HepG2 (cell line): ENCODE measurements at regions not wholly inside any gene's neighbourhood (a gene's known extent, or its start where the extent isn't known, plus 50 kb on each side); places are given as distances from the start of the nearest gene placed in this dataset.

Source experiments
- ATAC-seq: fragments of 200-7000 bp; cut with Tn5 transposase; 3 replicates; pipeline ENCODE4 v1.9.1; 2020; ENCODE audit warnings: mild to moderate bottlenecking, moderate library complexity
- BruUV-seq: library from RNA; stranded (reverse); fragments of 400-500 nt; replicated peaks from 2 replicates; lab custom pipeline; 2021; lab: Mats Ljungman, UMichigan
- CTCF ChIA-PET: fragments of 300-600 bp; formaldehyde crosslinking; extraction: SDS; loops from one replicate; lab custom pipeline; 2021; ENCODE audit warnings: low total read pairs, inconsistent platforms, low intra/inter-chr PET ratio; lab: Yijun Ruan, JAX
- POLR2A ChIA-PET: fragments of 350-600 bp; sonication (Branson Sonifier 250); formaldehyde crosslinking; loops from one replicate; lab custom pipeline; 2020; ENCODE audit warnings: antibody characterized with exemption, inconsistent platforms; lab: Yijun Ruan, JAX
- DNase-seq: peaks from one replicate; pipeline ENCODE4 v3.0.0-alpha.2; 2015; ENCODE audit warnings: low spot score
- FAIRE-seq: peaks from 3 replicates; lab custom pipeline; 2011; peaks lifted over from hg19 to GRCh38; lab: Jason Lieb, UNC
- H2AFZ ChIP-seq: one replicate; pipeline ENCODE4 v1.6.1; 2011; ENCODE audit warnings: low read length, inconsistent platforms
- H3K27ac ChIP-seq: fragments of 300-600 bp; 3 replicates; pipeline ENCODE4 v1.8.0; 2011; ENCODE audit warnings: mixed run types, mild to moderate bottlenecking, mixed read lengths, low read length, inconsistent platforms; ENCODE audit not compliant: insufficient read depth; ENCODE audit errors: extremely low read length
- H3K27me3 ChIP-seq, 2 experiments: fragments of 200-600 bp in 1 of 2; 2 replicates in 1 of 2; 3 replicates in 1 of 2; pipeline versions ENCODE4 v1.6.0 to v1.8.0; 2011; ENCODE audit warnings: low read length in 2 of 2, mild to moderate bottlenecking in 2 of 2, moderate library complexity in 2 of 2, inconsistent platforms in 1 of 2; ENCODE audit not compliant: insufficient read depth in 2 of 2, control insufficient read depth in 1 of 2
- H3K36me3 ChIP-seq, 2 experiments: fragments of 200-600 bp in 1 of 2; replicated peaks in 1 of 2; 2 replicates in 1 of 2; 3 replicates in 1 of 2; pipeline versions ENCODE4 v1.5.1 to v1.8.0; 2011; ENCODE audit warnings: low read length in 2 of 2, inconsistent platforms in 1 of 2; ENCODE audit not compliant: insufficient read depth in 2 of 2, control insufficient read depth in 1 of 2
- H3K4me1 ChIP-seq: 2 replicates; pipeline ENCODE4 v1.5.1; 2012; ENCODE audit warnings: low read length, inconsistent platforms; ENCODE audit not compliant: insufficient read depth
- H3K4me2 ChIP-seq: 2 replicates; pipeline ENCODE4 v1.6.0; 2011; ENCODE audit warnings: low read depth, low read length, inconsistent platforms
- H3K4me3 ChIP-seq, 3 experiments: fragments of 200-600 bp in 1 of 3; sonication (generic), shearing (Covaris generic) in 1 of 3; replicated peaks in 1 of 3; 2 replicates each; pipeline ENCODE4 v1.5.1; 2011 to 2016; ENCODE audit warnings: low read length in 3 of 3, inconsistent platforms in 2 of 3, low read depth in 2 of 3, mild to moderate bottlenecking in 2 of 3, control low read depth in 1 of 3, mixed read lengths in 1 of 3; ENCODE audit not compliant: insufficient read depth in 1 of 3
- H3K79me2 ChIP-seq: one replicate; pipeline ENCODE4 v1.6.1; 2011; ENCODE audit warnings: low read length, inconsistent platforms; ENCODE audit not compliant: insufficient read depth
- H3K9ac ChIP-seq: 2 replicates; pipeline ENCODE4 v1.6.0; 2011; ENCODE audit warnings: mild to moderate bottlenecking, low read depth, low read length, inconsistent platforms; ENCODE audit not compliant: insufficient read depth
- H3K9me3 ChIP-seq: 2 replicates; pipeline ENCODE4 v1.5.1; 2012; ENCODE audit warnings: mild to moderate bottlenecking, low read length
- H4K20me1 ChIP-seq: 2 replicates; pipeline ENCODE4 v1.6.0; 2011; ENCODE audit warnings: inconsistent platforms, mild to moderate bottlenecking, low read length, moderate library complexity; ENCODE audit not compliant: insufficient read depth
- CC2D1A ChIP-seq: sonication (generic); formaldehyde crosslinking; IDR thresholded peaks from 2 replicates; pipeline ENCODE4 v1.8.1; 2023; ENCODE audit warnings: mild to moderate bottlenecking, missing genetic modification reagents
- ZKSCAN8 ChIP-seq: IDR thresholded peaks from 2 replicates; pipeline ENCODE4 v1.6.1; 2016; ENCODE audit warnings: borderline replicate concordance, missing genetic modification reagents, missing compliant biosample characterization
- WGBS: methylation state at CpG from one replicate; pipeline ENCODE4 v1.1.6; 2017; ENCODE audit warnings: low lambda C conversion rate; 5-methylcytosine and 5-hydroxymethylcytosine counted together
- in situ Hi-C: cut with HindIII; loops from 2 replicates; pipeline ENCODE4 v1.10.0; 2017; ENCODE audit warnings: low pct_unique_long_range_greater_than_20kb; ENCODE audit not compliant: extremely low pct_ligation_motif_present
- intact Hi-C: fragments of 100-400 bp; cut with micrococcal nuclease; formaldehyde crosslinking; loops from one replicate; pipeline ENCODE4 v1.10.0; 2022; ENCODE audit not compliant: unreplicated experiment
- TF ChIP-seq, protein P1 (sequence below), 2 experiments: fragments of 450-650 bp in 1 of 2; sonication (generic) in 1 of 2; formaldehyde crosslinking in 1 of 2; IDR thresholded peaks; 2 replicates each; pipeline versions ENCODE4 v1.6.1 to v1.8.0; 2016 to 2022; ENCODE audit warnings: antibody characterized with exemption in 1 of 2, mild to moderate bottlenecking in 1 of 2, missing genetic modification reagents in 1 of 2

DNA sequence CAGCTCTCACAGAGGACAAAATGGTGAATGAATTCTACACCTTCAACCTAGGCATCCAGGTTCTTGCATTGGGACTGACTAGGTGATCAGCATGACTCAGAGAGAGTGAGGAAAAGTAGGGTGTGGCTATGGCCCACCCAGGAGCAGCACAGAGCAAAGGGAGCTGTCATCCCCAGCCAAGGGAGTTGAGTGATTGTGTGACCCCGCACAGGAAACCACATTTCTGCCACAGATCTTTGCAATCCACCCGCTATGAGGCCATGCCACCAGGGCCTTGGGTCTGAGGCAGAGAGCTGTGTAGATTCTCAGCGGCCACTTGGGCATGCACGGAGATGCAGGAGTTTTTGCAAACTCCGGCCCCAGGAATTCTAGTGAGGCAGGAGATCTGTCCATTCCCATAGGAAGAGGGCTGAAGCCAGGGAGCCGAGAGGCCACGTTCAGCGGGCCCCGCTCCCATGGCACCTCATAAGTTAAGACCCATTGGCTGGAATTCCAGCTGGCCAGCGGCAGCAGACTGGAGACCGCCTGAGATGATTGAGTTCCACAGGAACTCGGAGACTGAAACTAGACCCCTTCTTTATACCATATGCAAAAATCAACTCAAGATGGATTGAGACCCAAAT, 75.9 kb downstream of the NAA11 start:
- in situ Hi-C loops (no loop called here), intact Hi-C loops (no loop called here)
- Histone ChIP-seq H3K9me3 (no peaks in the 10 kb centered on the region), H3K4me3 (no peak overlapping the region), H3K36me3 (no peaks in the 10 kb centered on the region), H4K20me1 (no peaks in the 10 kb centered on the region), H3K79me2 (no peaks in the 10 kb centered on the region), H3K4me1 (no peaks in the 10 kb centered on the region), H3K4me2 (no peak overlapping the region), H3K9ac (no peak overlapping the region), H3K27me3 (no peaks in the 10 kb centered on the region; a peak in 1 of 5 replicates), H2AFZ (no peak overlapping the region), H3K27ac (no peak overlapping the region)
- no TSS peak for BruUV-seq
- POLR2A ChIA-PET, result no interaction called here
- FAIRE-seq, result no peak
- CTCF ChIA-PET, result no interaction called here
- no peak for ATAC-seq
- no peak for TF ChIP-seq ZKSCAN8 (CRISPR knock-in tag)
- TF ChIP-seq, protein P1, sequence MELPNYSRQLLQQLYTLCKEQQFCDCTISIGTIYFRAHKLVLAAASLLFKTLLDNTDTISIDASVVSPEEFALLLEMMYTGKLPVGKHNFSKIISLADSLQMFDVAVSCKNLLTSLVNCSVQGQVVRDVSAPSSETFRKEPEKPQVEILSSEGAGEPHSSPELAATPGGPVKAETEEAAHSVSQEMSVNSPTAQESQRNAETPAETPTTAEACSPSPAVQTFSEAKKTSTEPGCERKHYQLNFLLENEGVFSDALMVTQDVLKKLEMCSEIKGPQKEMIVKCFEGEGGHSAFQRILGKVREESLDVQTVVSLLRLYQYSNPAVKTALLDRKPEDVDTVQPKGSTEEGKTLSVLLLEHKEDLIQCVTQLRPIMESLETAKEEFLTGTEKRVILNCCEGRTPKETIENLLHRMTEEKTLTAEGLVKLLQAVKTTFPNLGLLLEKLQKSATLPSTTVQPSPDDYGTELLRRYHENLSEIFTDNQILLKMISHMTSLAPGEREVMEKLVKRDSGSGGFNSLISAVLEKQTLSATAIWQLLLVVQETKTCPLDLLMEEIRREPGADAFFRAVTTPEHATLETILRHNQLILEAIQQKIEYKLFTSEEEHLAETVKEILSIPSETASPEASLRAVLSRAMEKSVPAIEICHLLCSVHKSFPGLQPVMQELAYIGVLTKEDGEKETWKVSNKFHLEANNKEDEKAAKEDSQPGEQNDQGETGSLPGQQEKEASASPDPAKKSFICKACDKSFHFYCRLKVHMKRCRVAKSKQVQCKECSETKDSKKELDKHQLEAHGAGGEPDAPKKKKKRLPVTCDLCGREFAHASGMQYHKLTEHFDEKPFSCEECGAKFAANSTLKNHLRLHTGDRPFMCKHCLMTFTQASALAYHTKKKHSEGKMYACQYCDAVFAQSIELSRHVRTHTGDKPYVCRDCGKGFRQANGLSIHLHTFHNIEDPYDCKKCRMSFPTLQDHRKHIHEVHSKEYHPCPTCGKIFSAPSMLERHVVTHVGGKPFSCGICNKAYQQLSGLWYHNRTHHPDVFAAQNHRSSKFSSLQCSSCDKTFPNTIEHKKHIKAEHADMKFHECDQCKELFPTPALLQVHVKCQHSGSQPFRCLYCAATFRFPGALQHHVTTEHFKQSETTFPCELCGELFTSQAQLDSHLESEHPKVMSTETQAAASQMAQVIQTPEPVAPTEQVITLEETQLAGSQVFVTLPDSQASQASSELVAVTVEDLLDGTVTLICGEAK (IDR thresholded peaks at IDR 0.05), result no peak
- TF ChIP-seq, protein P1 (CRISPR knock-in tag; IDR thresholded peaks at IDR 0.05), result no peak
- TF ChIP-seq CC2D1A (CRISPR knock-in tag), result no peak
- DNase-seq, result no peak
- WGBS, result 31% methylated on average over 6 of the region's 12 CpGs
